Stimulated activated CD8-positive, alpha-beta memory T cell treated with anti-CD3 and anti-CD28 coated beads, Interleukin-4, amount 100 ng/mL, for 1 hour (primary cell): ENCODE measurements at regions not wholly inside any gene's neighbourhood (a gene's known extent, or its start where the extent isn't known, plus 50 kb on each side); places are given as distances from the start of the nearest gene placed in this dataset.

Source experiments
- DNase-seq, 2 donors: peaks; one replicate each; pipeline ENCODE4 v3.0.0-alpha.2; 2020; ENCODE audit warnings: low read depth in 2 of 2, low spot score in 1 of 2

DNA sequence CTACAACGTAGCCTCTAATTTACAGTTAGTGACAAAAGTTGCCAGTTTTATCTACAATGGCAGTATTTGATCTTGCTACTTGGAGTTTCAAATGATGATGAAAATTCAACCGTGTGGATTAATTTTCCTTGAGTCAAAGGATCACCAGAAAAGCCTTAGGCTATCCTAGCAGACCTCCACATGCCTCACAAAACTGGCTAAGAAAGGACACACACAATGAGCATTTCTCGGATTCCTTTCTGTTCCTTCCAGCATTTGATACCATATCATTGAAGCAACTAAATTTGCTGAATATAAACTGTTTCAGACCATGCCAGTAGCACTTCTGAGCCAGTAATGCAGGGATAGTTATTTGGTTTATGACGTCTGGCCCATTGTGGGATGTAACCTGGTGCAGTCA lies 587.4 kb upstream of the MDFIC2 start:
- no peak for DNase-seq

GRCh38 chr3:70890020-70890394 lies 577.6 kb upstream of the MDFIC2 start:
- no peak for DNase-seq

GRCh38 chr3:70889162-70890019 lies 577.0 kb upstream of the MDFIC2 start:
- DNase-seq = no peak

GRCh38 chr3:70885636-70886035 lies 573.2 kb upstream of the MDFIC2 start:
- no peak for DNase-seq

DNA sequence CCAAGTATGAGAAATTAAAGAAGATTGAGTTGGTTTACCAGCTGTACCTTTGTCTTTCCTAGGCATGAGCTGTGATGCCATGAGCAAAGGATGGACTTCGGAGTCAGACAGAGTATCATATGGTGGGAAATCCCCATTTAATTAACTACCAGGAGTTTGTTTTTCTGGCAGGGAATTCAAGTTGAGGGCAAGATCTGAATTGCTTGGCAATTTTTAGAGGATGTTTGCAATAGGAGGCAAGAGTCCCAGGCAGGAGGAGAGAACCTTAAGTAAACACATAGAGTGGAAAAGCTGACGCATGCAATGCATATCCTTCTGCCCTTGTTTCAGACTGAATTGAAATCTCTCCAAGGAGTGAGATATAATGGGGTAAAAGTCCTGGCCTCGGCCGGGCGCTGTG lies 569.7 kb upstream of the MDFIC2 start:
- DNase-seq = no peak

GRCh38 chr3:70880421-70880820 lies 568.0 kb upstream of the MDFIC2 start:
- DNase-seq = no peak

DNA sequence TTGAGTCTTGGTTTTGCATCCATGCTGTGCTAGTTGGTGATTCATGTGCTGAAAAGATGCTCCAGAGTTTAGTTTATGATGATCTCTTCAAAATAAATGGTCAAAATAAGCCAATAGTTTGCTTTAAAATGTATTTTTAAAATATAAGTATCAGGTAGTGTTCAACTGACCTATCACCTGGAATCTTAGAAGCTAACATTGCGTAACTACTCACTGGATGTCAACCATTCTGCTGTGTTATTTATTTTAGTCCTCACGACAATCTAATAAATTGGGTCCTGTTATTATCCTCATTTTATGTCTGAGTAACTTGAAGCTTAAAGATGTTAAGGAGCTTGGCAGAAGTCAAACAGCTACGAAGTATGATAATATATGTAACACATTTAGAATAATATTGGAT lies 563.7 kb upstream of the MDFIC2 start:
- DNase-seq = no peak

- DNase-seq = no peak
These were observed 561.8 kb upstream of the MDFIC2 start for GRCh38 chr3:70874196-70874595.

GRCh38 chr3:70873686-70874085 lies 561.2 kb upstream of the MDFIC2 start:
- no peak for DNase-seq

DNA sequence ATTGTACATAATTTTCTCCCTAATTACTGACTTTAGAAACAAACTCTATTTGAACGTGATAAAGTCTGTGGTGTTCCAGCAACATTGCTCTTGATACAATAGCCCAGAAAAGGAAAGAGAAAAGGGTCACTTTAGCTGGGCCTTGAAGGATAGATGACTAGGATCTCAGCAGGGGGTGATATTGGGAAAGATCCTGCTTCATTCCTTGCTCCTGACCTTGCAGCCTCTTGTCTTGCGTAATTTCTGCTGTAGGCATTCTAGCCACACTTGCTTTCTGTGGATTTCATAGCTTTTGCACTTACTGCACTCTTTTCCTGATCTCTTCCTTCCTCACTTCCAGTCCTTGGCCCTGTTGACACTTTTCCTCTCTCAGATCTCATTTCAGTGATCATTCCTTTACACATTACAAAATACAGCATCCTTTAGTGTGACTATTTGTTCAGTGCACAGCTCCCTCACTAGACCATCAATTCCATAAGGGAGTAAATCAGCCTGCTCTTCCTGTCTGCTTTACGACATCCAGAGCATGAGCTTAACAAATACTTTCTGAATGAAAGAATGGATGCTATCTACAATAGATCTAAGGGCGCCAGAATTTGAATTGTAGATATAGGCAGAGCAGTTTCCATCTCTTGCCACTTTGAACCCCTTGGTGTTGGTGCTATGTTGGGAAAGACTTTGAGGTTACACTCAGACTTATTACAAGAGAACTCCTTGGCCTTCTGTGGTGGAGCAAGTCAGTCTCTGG lies 559.6 kb upstream of the MDFIC2 start:
- DNase-seq = no peak

DNA sequence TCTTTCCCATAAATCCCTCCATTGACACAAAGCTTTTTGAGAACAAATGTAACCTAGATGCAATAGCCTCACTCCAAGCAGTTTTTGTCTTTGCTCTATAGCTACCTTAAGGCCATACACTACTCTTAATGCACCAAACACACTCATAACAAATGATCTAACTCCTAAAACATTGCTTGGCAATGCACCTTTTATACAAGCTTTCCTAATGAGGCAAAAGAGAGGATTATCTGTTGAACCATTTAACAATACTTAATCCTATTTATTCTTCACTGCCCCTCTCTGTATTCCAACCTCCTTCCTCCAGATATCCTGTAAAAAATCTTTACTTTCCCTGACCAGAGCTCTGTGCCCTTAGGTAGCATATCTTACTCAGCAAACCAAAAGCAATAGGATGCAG lies 558.1 kb upstream of the MDFIC2 start:
- no peak for DNase-seq

DNA sequence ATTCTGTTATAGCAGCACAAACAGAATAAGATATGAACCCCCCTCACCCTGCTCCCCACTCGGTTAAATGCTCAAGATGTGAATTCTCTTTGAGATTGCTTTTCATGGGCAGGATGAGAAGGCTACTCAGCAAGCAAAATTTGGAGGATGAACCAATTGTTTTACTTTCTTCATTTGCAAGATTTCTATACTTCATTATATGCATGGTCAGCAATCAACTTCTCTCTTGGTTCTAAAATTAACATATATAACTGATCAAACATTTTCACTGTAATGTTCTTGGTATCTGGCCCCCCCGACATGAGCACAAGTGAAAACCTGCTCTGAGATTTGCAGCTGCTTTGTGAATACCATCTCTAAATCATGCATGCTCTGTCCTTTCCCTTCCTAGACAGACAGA lies 556.1 kb upstream of the MDFIC2 start:
- no peak for DNase-seq

GRCh38 chr3:70863049-70863448 lies 550.6 kb upstream of the MDFIC2 start:
- DNase-seq = no peak

GRCh38 chr3:70861855-70862254 lies 549.4 kb upstream of the MDFIC2 start:
- no peak for DNase-seq

GRCh38 chr3:70861234-70861633 lies 548.8 kb upstream of the MDFIC2 start:
- no peak for DNase-seq

DNA sequence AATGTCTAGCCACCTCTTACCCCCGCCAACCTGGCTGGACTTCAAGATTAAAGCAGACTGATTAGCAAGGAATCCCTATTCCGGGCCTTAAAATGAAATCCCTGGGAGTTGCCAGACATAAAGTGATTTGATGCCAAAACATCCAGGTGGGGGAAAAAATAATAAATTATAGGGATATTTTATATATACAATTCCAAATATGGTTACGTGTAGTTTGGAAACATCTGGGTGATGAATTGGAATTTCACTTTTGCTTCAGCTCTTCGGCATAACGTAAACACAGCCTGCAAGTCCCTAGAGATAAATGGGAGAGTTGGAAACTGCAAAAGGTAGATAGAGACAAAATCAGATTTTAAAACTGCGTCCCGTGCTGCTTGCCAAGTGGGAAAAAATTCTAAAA lies 545.5 kb upstream of the MDFIC2 start:
- DNase-seq = no peak

DNA sequence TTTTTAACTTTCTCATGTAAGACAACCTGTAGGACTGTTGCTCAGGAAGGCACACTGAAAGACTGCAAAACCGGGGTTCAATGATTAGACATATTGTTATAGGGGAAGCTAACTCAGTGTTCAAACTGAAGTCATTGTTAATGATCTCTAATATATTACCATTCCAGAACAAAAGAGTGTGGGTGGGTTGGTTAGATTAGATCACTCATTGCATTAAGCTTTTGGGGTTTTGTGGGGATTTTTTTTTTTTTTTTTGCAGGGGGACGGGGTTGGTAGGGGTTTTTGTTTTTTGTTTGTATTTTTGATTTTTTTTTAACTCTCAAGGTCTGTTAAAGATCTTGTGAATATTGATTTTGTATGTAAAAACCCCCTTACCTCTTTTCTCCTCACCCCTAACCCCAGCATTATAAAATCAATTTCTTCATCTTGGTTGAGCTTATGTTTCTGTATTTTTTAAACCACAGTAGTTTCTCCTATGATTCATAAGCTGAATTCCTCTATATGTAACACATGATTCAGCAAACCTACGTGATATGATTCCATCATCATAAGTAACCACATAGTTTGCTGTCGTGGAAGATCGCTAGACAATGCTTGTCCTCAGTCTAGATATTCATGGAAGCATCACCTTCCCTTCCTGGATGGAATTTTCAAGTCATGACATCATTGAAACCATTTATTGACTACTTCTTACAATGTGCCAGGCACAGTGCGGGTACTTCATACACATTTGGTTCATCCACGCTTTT lies 544.1 kb upstream of the MDFIC2 start:
- no peak for DNase-seq

- no peak for DNase-seq
These were observed 542.7 kb upstream of the MDFIC2 start for GRCh38 chr3:70855149-70855548.

- DNase-seq = no peak
These were observed 541.7 kb upstream of the MDFIC2 start for GRCh38 chr3:70854108-70854507.

DNA sequence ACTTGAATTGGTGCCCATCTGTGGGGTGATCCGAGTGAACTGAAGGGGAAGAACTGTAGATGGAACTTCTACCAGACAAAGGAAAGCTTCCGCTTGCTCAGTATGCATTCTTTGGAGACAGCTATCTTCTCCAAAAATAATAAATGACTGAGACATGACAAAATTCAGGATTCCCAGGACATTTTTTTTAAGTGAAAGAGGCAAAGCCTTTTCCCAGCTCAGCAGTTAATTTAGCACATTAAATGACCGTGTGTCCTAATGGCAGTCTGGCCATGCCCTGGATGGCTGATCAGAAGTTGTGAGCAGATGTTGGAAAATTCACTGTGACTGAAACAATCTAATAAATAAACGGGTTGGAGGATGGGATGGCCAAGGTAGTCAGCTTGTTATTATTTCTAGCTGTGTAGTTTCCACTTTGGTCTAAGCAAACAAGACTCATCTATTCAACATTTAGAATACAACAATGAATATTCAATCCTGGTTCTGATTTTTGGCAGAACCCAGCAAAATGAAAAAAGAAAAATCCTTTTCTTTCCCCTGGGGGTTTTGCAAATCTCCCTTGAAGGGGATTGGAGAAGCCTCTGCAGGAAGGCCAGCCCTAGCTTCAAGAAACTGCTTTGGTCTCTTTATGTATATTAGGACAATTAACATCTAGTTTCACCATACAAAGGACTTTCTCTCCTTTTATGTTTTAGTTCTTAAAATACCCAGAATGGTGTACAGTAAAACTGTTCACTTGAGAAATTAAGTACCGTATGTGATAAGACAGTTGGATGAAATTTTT lies 540.9 kb upstream of the MDFIC2 start:
- no peak for DNase-seq
